ENCODE measurements at regions not wholly inside any gene's neighbourhood (a gene's known extent, or its start where the extent isn't known, plus 50 kb on each side); places are given as distances from the start of the nearest gene placed in this dataset.

DNA sequence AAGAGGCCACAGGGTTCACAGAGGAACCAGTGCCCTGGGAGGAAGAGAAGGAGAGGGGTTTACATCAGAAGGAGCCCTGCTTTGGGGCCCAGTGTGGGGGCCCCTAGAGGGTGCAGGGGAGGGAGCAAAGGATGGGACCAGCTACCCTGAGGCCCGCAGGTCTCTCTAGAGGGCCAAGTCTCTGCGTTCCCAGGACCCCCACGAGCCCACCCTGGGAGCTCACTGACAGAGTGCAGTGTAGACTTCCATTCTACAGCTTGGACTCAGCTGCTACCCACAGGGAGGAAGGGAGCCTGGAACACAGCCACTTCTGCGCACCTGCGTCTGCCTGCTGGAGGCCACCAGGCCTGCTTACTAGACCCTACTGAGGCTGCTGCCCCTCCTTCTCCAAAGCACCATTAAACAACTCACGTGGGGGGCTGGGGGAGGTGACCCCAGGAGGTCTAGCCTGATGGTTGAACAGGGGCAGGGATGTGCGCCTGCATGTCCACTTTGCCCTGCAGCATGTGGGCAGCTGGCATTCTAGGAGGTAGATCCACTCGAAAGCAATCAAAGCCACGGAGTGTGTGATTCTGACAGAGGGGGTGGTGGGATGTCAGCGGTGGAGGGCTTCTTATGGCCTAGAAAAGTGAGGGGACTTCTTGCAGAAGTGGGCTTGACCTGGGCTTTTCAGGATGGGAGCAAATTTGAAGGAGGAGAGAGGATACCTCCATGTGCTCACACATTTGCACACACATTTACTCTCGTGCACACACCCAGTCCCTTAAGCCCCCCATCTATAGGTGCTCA, 90.2 kb downstream of the ZFP36L2 start:
- DNase-seq (ENCODE audit: low read depth in 4 of 6, low spot score in 6 of 6): peak in 1 of 6 donors; percentile 15
- Histone ChIP-seq H3K4me1 (ENCODE audit: control insufficient read depth, insufficient read depth, low read length) (peaks cover 49% of the 10 kb centered on the region), H3K9me3 (ENCODE audit: control insufficient read depth, insufficient read depth, low read length) (no peaks in the 10 kb centered on the region), H3K36me3 (ENCODE audit: control insufficient read depth, insufficient read depth, low read length) (no peaks in the 10 kb centered on the region), H3K27me3 (ENCODE audit: control insufficient read depth, insufficient read depth, low read length) (no peaks in the 10 kb centered on the region), H3K27ac (ENCODE audit: low read depth, low read length) (no peak overlapping the region), H3K4me3 (ENCODE audit: low read depth, low read length) (no peak overlapping the region)
- WGBS (ENCODE audit: insufficient coverage): 69% methylated on average over 6 of the region's 11 CpGs

DNA sequence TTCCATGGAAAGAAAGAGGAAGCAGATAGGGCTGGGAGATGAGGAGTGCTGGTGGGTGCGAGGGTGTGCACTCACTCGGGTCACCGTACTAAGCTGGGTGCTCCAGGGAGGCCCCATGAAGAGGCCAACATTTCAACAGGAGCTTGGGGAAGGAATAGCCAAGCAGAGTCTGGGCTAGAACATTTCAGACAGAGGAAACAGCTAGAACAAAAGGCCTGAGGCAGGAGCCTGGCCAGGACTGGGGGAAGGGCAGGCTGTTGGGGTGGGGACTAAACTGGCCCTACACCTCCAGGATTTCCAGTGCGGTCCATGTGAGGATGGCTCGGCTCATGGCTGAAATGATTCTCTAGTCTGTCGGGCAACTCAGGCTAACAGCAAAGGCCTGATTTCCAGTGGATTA, 90.8 kb downstream of the ZFP36L2 start:
- WGBS (ENCODE audit: insufficient coverage): 81% methylated on average over 6 of the region's 6 CpGs
- no peaks in the 10 kb centered on the region for H3K27me3 ChIP-seq (ENCODE audit: control insufficient read depth, insufficient read depth, low read length)
- peaks cover 54% of the 10 kb centered on the region for H3K4me1 ChIP-seq (ENCODE audit: control insufficient read depth, insufficient read depth, low read length)
- DNase-seq (ENCODE audit: low read depth in 4 of 6, low spot score in 6 of 6): no peak
- no peaks in the 10 kb centered on the region for H3K36me3 ChIP-seq (ENCODE audit: control insufficient read depth, insufficient read depth, low read length)
- no peaks in the 10 kb centered on the region for H3K9me3 ChIP-seq (ENCODE audit: control insufficient read depth, insufficient read depth, low read length)
- no peak overlapping the region for H3K4me3 ChIP-seq (ENCODE audit: low read depth, low read length)
- no peak overlapping the region for H3K27ac ChIP-seq (ENCODE audit: low read depth, low read length)

DNA sequence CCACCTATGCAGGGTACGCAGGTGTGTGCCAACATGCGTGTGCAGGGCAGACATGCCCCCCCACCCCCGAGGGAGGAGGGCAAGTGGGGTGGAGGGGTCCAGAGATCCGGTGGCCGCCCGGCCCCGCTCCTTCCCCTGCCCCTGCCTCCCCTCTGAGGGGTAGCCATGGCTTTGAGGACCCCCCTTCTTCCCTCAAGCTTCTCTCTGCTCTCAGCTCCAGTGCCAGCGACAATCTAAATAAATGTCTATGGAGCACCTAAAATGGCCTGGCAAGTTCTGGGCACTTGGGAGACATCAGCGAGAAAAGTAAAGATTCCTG, 91.9 kb downstream of the ZFP36L2 start:
- peaks cover 59% of the 10 kb centered on the region for H3K4me1 ChIP-seq (ENCODE audit: control insufficient read depth, insufficient read depth, low read length)
- no peaks in the 10 kb centered on the region for H3K36me3 ChIP-seq (ENCODE audit: control insufficient read depth, insufficient read depth, low read length)
- H3K27ac ChIP-seq (ENCODE audit: low read depth, low read length): no peak overlapping the region
- H3K4me3 ChIP-seq (ENCODE audit: low read depth, low read length): no peak overlapping the region
- no peaks in the 10 kb centered on the region for H3K27me3 ChIP-seq (ENCODE audit: control insufficient read depth, insufficient read depth, low read length)
- 94% methylated on average over 4 of the region's 9 CpGs for WGBS (ENCODE audit: insufficient coverage)
- DNase-seq (ENCODE audit: low read depth in 4 of 6, low spot score in 6 of 6): no peak
- H3K9me3 ChIP-seq (ENCODE audit: control insufficient read depth, insufficient read depth, low read length): no peaks in the 10 kb centered on the region

DNA sequence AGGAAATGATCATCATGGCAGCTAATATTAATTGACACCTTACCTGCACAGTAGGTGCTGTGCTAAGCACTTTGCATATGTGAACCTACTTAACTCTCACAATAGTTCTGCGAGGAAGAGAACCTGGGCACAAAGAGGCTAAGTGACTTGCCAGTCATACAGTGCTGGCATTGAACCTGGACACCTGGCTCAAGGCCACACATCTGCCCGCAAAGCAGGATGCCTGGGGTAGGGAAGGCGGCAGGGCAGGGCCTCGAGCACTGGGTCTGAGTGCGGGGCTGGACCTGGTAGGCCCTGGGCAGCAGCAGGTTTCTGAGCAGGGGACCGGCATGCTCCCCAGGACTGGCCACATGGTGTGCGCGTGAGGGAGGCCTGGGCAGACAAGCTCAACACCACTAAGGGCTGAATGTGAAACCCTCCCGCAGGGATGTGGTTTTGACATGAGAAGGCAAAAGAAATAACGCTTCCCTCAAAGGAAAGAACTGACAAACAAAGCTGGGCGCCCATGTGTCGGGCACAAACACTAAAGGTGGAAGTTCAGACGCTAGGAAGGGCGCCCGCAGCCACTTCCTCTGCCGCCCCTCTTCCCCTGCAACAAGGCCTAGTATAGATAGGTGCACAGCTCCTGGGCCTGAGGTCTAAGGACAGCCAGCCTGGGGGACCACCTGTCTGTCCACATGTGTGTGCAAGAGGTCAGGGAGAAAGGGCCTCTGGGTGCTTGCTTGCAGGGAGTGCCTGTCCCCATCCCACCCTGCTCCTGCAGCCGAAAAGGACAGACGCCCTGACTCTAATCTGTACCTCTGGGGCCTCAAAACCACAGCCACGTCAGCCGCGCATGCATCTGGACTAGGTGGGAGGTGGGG, 92.5 kb downstream of the ZFP36L2 start:
- WGBS (ENCODE audit: insufficient coverage): 88% methylated on average over 20 of the region's 21 CpGs
- no peak overlapping the region for H3K4me3 ChIP-seq (ENCODE audit: low read depth, low read length)
- no peaks in the 10 kb centered on the region for H3K9me3 ChIP-seq (ENCODE audit: control insufficient read depth, insufficient read depth, low read length)
- H3K27ac ChIP-seq (ENCODE audit: low read depth, low read length): no peak overlapping the region
- no peaks in the 10 kb centered on the region for H3K27me3 ChIP-seq (ENCODE audit: control insufficient read depth, insufficient read depth, low read length)
- H3K4me1 ChIP-seq (ENCODE audit: control insufficient read depth, insufficient read depth, low read length): peaks cover 60% of the 10 kb centered on the region
- no peak for DNase-seq (ENCODE audit: low read depth in 4 of 6, low spot score in 6 of 6)
- no peaks in the 10 kb centered on the region for H3K36me3 ChIP-seq (ENCODE audit: control insufficient read depth, insufficient read depth, low read length)

DNA sequence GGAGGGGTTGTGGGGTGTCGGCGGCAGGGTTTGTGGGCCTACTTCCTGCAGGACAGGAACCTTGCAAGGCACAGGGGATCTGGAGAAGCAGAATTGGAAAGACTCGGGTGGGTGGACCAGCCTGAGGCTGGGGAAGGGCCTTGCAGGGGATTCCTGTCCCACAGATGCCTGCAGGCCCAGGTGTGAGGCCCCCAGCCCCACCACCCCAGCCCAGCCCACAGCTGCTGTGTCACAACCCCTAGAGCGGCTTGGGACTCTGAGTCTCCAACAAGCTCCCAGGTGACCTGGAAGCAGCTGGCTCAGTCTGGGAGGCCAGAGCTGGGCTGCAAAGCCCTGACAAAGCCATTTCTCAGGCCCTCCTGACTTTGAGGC, 93.1 kb downstream of the ZFP36L2 start:
- Histone ChIP-seq H3K36me3 (ENCODE audit: control insufficient read depth, insufficient read depth, low read length) (no peaks in the 10 kb centered on the region), H3K27ac (ENCODE audit: low read depth, low read length) (no peak overlapping the region), H3K27me3 (ENCODE audit: control insufficient read depth, insufficient read depth, low read length) (no peaks in the 10 kb centered on the region), H3K4me1 (ENCODE audit: control insufficient read depth, insufficient read depth, low read length) (peaks cover 64% of the 10 kb centered on the region), H3K9me3 (ENCODE audit: control insufficient read depth, insufficient read depth, low read length) (no peaks in the 10 kb centered on the region), H3K4me3 (ENCODE audit: low read depth, low read length) (no peak overlapping the region)
- DNase-seq (ENCODE audit: low read depth in 4 of 6, low spot score in 6 of 6): no peak
- 80% methylated on average over 4 of the region's 4 CpGs for WGBS (ENCODE audit: insufficient coverage)

DNA sequence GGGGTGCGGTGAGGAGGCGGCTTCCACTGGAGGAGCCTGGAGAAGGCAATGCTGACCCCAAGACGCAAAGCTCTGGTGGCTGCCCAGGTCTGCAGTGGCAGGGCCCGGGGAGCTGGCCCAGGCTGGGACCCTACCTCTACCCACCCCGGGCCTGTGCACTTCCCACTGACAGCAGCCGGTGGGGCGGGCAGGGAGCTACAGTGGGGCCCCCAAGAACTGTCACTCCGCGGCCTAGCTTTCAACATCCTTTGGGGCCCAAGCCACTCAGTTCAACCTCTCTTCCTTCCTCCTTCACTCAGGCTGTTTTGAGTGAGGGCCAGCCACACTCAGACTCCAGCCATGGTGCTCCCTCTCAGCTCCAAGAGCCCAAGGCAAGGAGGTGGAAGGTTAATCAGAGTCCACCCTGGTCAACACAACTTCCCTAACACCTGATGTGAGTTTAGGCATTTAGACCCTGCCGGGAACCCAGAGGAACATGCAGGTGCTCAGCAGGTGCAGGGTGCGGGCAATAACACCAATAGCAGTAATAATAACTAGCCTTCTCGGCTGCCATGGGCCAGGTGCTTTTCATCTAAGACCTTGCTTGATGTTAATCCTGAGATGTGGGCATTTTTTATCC, 93.6 kb downstream of the ZFP36L2 start:
- Histone ChIP-seq H3K9me3 (ENCODE audit: control insufficient read depth, insufficient read depth, low read length) (no peaks in the 10 kb centered on the region), H3K4me3 (ENCODE audit: low read depth, low read length) (no peak overlapping the region), H3K27me3 (ENCODE audit: control insufficient read depth, insufficient read depth, low read length) (no peaks in the 10 kb centered on the region), H3K36me3 (ENCODE audit: control insufficient read depth, insufficient read depth, low read length) (no peaks in the 10 kb centered on the region), H3K4me1 (ENCODE audit: control insufficient read depth, insufficient read depth, low read length) (peaks cover 65% of the 10 kb centered on the region), H3K27ac (ENCODE audit: low read depth, low read length) (no peak overlapping the region)
- no peak for DNase-seq (ENCODE audit: low read depth in 4 of 6, low spot score in 6 of 6)
- 88% methylated on average over 6 of the region's 12 CpGs for WGBS (ENCODE audit: insufficient coverage)

DNA sequence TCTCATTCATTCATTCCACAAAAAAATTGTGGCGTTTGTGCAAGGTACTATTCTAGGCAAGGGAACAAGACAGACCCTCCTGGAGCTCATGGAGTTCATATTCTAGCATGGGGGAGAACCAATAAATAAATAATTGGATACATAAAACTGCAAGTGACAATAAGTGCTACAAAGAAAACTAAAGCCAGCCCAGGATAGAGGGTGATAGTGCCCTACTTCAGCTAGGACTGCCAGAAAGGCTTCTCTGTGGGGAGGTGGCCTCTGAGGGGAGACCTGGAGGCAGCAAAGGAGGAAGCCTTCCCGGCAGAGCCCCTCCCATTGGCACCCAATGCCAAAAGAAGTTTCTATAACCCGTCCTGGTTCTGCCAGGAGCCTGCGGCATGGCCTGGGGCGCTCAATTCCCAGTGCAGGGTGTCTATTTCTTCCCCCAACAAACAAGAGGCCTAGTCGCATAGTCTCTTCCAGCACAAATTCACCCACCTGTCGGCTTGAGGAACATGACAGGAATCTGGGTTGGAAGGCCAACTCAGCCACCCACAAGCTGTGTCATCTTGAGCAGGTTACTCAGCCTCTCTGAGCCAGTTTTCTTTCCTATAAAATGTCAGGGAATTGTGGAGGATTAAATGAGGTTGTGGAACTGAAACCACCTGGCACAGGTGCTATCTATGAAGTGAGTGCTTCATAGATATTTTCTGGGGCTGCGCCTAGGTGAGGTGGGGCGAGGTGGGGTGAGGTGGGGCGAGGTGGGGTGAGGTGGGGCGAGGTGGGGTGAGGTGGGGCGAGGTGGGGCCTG, 94.3 kb downstream of the ZFP36L2 start:
- H3K4me1 ChIP-seq (ENCODE audit: control insufficient read depth, insufficient read depth, low read length): peaks cover 65% of the 10 kb centered on the region
- H3K4me3 ChIP-seq (ENCODE audit: low read depth, low read length): no peak overlapping the region
- H3K27ac ChIP-seq (ENCODE audit: low read depth, low read length): no peak overlapping the region
- 100% methylated on average over 1 of the region's 12 CpGs for WGBS (ENCODE audit: insufficient coverage)
- H3K9me3 ChIP-seq (ENCODE audit: control insufficient read depth, insufficient read depth, low read length): no peaks in the 10 kb centered on the region
- H3K27me3 ChIP-seq (ENCODE audit: control insufficient read depth, insufficient read depth, low read length): no peaks in the 10 kb centered on the region
- no peaks in the 10 kb centered on the region for H3K36me3 ChIP-seq (ENCODE audit: control insufficient read depth, insufficient read depth, low read length)
- DNase-seq (ENCODE audit: low read depth in 4 of 6, low spot score in 6 of 6): no peak

DNA sequence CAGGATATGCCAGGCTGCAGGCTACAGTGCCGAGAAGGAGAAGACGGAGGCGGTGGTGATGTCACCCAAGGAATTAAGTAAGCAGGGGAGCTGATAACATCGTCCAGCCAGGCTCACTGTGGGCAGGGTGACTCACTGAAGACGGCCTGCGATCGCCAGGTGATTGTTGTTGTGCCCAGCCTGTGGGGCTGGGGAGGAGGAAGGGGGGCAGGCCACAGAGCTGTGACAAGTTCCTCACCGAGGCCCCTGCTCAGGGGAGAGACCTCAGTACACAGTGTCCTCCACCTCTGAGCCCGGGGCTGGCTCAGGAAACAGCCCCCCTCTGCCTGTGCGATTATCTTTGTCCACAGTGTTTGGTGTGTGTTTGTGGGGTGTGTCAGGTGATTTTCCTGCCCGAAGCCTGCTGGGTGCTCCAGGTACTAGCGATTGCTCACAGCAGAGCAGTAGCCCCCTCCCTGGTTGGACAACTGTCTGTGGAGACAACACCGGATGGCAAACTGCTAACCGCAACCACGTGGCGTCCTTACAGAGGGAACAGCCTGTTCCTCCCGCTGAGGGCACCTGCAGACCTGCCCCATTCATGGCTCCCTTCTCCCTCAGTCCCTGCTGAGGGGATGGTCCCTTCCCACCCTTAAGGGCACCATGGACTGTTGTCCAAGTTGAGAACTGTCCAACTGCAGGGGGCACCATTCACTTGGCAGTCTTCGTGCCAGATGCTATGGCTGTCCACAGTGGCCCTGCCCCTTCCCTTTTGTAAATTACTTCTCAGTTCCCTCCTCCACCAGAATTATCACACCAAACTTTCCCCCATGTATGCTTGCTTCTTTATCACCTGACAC, 95.1 kb downstream of the ZFP36L2 start:
- no peaks in the 10 kb centered on the region for H3K9me3 ChIP-seq (ENCODE audit: control insufficient read depth, insufficient read depth, low read length)
- 73% methylated on average over 17 of the region's 18 CpGs for WGBS (ENCODE audit: insufficient coverage)
- no peak for DNase-seq (ENCODE audit: low read depth in 4 of 6, low spot score in 6 of 6)
- H3K36me3 ChIP-seq (ENCODE audit: control insufficient read depth, insufficient read depth, low read length): no peaks in the 10 kb centered on the region
- H3K4me1 ChIP-seq (ENCODE audit: control insufficient read depth, insufficient read depth, low read length): peaks cover 71% of the 10 kb centered on the region
- H3K27me3 ChIP-seq (ENCODE audit: control insufficient read depth, insufficient read depth, low read length): no peaks in the 10 kb centered on the region
- no peak overlapping the region for H3K27ac ChIP-seq (ENCODE audit: low read depth, low read length)
- H3K4me3 ChIP-seq (ENCODE audit: low read depth, low read length): no peak overlapping the region

DNA sequence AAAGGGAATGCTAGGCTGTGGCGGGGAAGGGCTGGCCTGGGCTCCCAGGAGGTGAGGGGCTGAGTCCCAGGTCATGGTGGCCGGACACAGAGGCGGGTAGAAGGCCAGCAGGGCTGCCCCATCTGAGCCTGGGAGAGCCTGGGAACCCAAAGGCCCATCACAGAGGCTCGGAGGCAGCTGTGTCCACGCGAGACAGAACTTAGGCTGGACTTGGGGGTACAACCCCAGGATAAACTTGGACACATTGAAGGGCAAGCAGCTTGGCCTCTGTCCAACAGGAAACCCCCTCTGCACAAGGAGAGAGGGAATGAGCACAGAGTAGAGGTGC, 95.9 kb downstream of the ZFP36L2 start:
- Histone ChIP-seq H3K4me3 (ENCODE audit: low read depth, low read length) (no peak overlapping the region), H3K27me3 (ENCODE audit: control insufficient read depth, insufficient read depth, low read length) (no peaks in the 10 kb centered on the region), H3K9me3 (ENCODE audit: control insufficient read depth, insufficient read depth, low read length) (no peaks in the 10 kb centered on the region), H3K27ac (ENCODE audit: low read depth, low read length) (peak overlapping the region; percentile 0), H3K36me3 (ENCODE audit: control insufficient read depth, insufficient read depth, low read length) (no peaks in the 10 kb centered on the region), H3K4me1 (ENCODE audit: control insufficient read depth, insufficient read depth, low read length) (peaks cover 66% of the 10 kb centered on the region)
- WGBS (ENCODE audit: insufficient coverage): 93% methylated on average over 6 of the region's 6 CpGs
- no peak for DNase-seq (ENCODE audit: low read depth in 4 of 6, low spot score in 6 of 6)

Data from spinal cord (tissue), 9 donors.